GOT3 (cell line): ENCODE measurements at regions not wholly inside any gene's neighbourhood (a gene's known extent, or its start where the extent isn't known, plus 50 kb on each side); places are given as distances from the start of the nearest gene placed in this dataset.

Experiments
- DNase-seq: peaks from one replicate; lab custom pipeline; 2025; ENCODE audit warnings: mixed read lengths; lab: John Stamatoyannopoulos, UW

DNA sequence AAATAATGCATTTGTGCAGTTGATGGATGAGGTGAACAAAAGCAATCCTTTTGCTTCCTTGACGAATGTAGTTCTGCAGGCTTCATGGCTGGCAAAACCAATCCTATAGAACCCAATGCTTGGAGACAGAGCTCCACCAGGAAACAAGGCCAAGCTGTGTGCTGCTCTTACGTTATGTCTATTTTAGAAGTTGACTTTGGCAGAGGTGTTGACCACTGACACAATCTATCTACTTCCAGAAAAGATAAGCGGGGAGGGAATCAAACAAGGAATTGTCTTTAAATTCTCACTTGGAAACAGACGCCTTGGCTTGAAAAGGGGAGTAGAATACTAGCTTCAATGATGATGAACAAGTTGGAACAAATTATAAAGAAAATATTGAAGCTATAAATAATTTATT, 211.2 kb downstream of the SETD4 start:
- no peak for DNase-seq

DNA sequence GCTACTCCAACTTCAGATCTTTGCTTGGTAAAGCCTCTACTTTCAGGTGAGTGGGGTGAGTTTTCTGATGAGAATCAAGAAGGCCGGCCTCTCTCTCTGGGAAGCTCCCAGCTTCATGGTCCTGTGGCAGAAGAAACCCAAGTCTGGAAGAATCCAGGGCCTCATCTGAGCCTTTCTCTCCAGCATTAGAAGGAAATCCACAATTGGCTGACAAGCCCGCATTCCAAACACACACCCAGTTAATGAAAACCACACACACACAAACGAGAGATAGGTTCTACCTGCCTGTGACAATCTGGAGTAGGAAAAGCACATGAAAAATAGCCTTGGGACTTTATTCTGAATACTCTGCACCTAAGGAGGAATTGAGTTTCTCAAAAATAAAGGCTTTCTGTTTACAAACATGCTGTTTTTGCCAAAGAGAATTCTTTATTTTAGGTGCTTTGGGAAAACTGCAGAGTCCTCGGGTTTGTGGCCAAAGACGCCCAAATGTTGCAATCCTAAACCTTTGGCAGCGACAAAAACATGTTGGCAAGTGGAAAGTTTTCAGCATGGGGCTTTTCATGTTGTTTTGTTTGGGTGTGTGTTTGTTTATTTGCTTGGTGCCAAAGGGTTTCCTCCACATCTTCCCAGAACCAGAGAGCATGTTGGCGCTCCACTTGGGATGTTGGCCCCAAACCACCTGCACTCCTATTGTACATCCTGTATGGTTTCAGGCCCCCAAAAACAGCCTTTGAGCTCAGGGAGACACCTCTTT, 216.2 kb downstream of the SETD4 start:
- DNase-seq: no peak

DNA sequence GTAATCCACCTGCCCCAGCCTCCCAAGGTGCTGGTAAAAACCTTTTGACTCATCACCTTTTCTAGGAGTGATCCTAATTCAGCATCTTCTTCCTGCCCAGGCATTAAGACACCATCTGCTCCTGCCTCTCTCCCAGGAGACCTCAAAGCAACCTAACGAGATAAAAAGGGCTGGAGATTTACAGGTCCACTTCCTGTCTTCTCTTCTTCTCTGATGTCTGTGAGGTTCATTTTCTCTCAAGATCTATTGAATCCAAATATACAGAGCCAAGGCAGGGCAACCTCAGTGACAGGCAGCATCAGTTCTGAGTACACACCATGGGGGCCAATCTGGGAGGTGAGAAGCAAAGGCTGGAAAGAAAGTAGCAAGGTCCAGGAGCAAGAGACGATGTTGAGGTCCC, 219.4 kb downstream of the SETD4 start:
- DNase-seq: no peak

DNA sequence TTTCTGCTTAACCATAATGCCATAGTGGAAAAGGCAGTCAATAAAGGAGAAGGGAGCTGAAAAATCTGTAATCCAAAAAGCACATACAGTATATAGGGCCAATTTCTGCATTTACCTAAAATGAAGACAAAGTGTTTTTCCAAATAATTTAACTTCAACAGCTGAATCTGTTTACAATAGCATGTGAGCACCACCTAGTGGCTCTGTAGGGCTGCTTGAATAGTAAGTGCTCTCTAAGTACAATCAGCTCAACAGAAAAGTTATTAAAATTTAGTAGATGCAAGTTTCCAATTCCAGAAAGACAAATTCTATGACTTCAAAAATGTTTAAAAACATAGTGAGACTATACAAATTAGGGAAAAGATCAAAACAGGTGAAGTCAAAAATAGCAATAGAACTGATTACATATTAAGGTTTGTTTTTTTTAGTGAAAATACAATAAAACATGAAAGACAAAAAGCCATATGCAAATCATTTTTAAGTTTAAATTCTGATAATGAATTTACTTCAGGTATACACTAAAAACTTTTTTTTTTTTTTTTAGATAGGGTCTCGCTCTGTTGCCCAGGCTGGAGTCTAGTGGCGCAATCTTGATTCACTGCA, 220.0 kb downstream of the SETD4 start:
- no peak for DNase-seq

DNA sequence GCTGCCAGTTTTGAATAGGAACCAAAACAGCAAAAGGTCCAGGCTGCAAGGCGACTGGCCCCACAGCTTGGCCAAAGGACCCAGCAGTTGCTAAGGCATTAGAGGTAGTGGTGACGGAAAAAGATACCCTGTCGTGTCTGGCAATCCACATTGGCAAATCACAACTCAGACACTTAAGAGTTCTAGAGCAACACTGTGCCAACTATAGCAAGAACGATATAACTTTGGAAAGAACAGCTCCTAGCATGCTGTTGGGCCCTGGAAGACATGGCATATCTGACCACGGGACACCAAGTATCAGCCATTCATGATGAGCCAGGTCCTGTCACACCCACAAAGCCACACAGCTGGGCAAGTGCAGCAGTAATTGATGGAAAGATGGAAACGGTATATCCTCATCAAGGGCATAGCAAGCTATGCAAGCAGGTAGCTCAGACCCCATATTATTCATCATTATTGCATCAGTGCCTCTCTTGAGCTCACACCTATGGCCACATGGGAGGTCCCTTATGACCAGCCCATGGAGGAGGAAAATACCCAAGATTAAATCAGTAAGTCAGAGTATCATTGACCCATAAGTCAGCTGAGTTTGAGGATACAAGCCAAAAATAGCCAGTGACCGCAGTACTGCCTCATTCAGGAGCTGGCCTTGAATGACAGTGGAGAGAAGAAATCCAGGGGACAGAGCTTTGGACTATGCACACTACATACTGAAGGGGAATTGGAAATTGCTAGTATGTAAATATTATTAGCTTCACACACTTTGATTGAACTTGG, 221.2 kb downstream of the SETD4 start:
- DNase-seq: no peak

DNA sequence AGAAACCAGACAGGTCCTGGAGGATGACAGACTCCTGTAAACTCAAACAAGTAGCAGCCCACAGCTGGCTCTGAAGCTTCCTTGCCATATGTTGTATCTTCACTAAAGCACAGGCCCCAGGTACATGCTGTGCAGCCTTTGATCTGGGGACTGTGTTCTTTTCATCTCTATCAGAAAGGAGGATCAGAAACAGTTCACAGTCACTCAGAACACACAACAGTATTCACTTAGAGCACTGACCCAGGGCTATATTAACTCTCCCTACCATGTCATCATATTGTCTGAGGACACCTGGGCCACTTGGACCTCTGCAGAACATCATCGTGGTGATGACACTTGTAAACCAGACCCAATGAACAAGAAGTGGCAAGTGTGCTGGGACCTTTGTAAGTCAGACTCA, 222.0 kb downstream of the SETD4 start:
- DNase-seq: no peak

DNA sequence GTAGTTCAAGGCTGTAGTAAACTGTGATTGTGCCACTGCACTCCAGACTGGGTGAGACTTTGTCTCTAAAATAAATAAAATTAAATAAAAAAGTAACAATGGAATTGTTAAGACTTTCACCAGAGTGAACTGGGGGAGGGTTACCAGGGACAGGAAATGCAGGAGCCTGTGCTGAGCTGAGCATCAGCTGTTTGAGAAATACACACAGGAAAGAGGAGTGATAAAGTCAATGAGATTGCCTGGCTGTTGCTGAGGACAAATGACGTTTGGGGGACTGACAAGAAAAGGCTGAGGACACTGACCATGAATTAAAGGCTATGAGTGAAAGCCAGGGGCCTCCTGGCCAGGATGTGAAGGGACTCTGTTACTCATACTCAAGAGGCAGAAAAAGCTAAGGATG, 226.3 kb downstream of the SETD4 start:
- no peak for DNase-seq

DNA sequence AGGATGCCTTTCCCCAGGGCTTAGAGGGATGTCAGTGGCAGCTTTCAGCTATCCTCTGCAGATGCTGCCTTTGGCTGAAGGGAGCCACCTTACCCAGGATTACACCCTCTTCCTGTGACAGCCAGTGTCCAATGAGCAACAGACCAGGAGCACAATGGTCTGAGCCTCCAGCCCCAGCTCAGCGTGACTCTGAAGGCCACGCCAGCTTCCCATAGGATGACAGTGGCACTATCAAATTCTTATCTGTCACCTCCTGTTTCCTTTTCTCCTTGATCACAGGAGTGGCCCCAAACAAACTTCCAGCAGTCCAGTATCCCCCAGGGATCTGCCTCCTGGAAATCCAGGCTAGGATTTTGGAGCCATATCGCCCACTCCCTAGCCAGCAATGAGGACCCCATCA, 226.9 kb downstream of the SETD4 start:
- no peak for DNase-seq

DNA sequence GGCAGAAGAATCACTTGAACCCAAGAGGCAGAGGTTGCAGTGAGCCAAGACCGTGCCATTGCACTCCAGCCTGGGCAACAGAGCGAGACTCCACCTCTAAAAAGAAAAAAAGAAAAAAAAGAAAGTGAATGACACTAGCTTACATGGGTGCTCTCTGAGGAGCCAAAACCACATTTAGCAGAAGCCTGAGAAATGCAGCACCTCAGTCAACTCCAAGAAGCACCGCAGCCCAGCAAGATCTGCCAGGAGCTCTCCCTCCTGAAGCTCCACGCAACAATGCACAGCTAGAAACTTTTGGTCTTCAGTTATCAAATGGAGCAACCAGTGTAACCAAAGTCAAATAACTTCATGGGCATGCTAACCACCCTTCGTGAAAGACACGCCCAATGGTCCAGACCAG, 229.1 kb downstream of the SETD4 start:
- no peak for DNase-seq

DNA sequence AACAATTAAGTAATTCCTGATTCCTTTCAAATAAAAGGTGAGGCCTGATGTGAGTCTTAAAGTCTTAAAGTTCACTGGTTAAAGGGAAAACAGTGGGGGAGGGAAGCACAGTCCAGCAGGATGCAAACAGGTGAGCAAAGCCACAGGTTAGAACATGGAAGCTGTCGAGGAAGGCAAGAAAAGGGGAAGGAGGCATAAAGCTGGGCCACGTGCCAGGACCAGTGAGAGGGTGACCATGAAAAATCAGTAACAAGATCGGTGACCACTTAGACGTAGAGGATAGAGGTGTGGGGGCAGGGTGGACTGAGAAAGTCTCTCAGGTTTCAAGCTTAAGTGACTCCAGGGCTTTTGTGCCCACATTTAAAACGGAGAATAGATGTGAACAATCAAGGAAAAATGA, 231.3 kb downstream of the SETD4 start:
- DNase-seq: no peak

DNA sequence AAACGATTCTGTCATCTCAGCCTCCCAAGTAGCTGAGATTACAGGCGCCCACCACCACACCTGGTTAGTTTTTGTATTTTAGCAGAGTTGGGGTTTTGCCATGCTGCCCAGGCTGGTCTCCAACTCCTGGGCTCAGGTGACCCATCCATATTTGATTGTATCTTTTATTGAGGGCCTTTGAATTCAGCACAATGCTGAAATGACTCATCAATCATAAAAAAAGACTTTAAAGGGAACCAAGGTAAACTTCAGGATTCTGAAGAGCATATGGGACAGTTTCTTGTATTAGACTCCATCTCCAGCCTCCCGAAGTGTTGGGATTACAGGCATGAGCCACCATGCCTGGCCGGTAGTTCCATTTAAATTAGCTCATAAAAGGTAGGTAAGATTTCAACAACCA, 232.2 kb downstream of the SETD4 start:
- DNase-seq: no peak

DNA sequence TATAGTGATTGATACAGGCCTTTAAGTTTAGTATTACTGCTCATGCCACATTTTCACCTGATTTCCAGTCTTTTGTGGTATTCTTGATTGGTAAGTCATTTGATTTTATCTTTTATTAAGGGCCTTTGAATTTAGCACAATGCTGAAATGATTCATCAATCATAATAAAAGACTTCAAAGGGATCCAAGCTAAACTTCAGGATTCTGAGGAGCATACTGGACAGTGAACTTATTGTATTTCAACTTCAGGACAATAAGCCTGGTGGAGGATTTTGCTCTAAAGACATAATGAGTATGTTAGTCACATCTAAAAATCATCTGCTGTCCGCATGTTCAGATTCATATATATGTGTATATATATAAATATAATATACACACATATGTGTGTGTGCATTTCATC, 233.3 kb downstream of the SETD4 start:
- no peak for DNase-seq

DNA sequence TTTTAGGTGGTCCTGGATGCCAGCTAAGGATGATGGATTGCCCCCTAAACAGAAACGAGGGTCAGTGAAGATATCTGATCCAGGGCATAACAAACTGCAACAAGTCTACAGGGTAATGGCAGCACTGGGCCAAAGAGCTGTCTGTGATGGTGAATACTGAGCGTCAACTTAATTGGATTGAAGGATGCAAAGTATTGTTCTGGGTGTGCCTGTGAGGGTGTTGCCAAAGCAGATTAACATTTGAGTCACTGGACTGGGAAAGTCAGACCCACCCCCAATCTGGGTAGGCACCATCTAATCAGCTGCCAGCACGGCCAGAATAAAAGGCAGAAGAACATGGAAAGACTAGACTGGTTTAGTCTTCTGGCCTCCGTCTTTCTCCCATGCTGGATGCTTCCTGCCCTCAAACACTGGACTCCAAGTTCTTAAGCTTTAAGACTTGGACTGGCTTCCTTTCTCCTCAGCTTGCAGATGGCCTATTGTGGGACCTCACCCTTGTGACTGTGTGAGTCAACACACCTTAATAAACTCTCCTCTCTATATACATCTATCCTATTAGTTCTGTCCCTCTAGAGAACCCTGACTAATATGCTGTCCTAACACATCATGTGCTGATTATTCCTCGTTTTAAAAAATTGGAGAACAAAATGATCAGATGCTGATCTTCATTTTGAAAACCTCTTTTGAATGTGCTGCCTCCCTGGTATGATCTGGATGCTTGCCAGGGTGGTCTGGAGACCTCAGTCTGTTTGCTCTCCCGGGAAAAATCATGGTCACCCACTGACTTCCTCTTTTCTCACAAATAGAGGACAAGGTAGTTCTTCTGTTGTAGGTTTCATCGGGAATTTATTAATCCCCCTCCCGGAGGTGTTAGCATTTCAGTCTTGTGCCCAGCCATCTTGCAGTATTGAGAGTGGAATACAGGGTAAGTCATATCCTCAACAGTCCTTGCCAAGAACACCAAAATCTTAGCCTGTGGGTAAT, 234.7 kb downstream of the SETD4 start:
- no peak for DNase-seq

DNA sequence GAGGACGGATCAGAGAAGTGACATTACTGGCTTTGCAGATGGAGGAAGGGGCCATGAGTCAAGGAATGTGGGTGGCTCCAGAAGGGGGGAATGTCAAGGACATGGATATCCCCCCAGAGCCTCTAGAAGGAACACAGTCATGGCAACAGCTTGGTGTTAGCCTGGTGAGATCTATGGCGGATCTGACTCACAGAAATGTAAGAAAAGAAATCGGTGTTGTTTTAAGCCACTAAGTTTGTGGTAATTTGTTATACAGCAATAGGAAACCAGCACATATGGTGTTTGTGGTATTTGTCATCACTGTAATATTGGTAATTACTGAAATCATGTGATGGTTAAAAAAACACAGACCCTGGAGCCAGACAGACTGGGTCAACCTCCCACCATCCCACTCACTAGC, 236.2 kb downstream of the SETD4 start:
- DNase-seq: no peak

DNA sequence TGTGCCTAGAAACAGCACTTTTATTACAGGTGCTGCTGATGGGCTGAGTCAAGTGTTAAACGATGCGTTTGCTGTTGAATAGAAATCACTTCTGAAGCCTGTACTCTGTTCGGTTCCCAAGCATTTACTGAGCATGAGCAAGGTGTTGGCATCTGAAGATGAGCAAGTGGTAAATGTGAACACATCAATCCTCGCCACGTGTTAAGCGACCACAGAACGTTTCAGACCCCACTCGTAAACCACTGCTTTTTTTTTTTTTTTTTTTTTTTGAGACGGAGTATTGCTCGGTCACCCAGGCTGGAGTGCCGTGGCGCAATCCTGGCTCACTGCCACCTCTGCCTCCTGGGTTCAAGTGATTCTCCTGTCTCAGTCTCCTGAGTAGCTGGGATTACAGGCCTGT, 241.2 kb downstream of the SETD4 start:
- no peak for DNase-seq

DNA sequence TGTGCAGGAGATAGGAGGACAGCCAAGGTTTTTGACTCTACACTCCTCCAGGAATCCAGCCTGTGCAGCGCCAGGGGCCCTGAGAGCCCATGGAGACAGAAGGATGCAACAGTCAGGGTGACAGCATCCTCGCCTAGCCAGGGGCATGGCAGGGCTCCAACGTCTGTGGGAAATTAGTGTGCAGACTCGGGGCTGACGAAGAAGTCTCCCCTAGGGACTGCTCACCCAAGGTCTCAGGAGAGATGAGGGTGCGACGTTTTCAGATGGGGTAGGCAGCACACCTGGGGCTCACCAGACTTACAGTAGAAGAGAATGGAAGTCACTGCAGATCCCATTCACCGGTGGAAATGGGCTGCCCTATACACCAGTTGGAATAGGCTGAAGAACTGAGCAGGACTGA, 241.7 kb downstream of the SETD4 start:
- no peak for DNase-seq

DNA sequence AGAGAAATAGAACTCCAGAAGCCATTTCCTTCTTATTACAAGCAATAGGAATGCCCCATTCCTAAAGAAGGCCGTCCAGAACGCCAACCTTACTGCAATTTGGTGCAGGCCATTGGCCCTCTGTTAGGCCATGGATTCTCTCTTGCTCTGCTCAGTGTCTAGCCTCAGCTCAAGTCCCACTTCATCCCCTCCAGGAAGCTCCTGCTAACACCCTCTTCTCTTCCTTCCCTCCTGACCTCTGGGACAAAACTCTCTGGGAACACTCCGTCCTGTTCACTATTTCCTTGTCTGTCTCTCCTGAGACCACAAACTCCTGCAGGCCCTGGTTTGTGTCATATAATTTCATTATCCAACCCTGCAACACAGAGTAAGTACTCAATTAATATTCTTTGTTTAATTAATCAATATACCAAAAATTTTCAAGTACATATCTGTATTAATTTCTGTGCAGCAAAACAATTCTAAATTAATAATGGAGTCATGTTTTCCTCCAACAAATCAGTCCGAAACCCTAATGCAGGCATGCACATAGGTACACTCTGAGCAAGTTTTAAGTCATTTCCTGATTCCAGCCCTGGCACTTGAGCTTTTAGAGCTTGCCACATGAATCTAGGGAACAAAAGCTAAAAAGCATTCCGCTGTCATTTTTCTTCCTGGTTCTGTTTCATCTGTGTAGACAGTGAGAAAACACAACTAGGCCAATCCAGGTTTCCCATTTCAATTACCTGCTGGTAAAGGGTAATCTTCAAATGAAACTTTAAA, 245.3 kb downstream of the SETD4 start:
- DNase-seq: no peak

DNA sequence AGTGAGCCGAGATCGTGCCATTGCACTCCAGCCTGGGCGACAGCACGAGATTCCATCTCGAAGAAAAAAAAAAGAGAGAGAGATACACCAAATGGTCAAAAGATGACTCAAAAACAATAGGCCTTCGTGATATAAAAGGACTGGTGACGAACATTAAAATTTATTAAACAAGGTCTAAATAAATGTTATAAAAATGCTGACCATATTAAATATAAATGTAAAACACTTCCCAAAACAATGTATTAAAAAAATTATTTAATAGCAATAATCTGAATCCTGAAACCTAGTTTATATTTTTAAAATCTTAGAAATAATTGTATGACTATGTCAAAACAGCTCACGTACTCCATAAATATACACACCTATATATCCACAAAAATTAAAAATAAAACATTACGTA, 247.6 kb downstream of the SETD4 start:
- DNase-seq: no peak

DNA sequence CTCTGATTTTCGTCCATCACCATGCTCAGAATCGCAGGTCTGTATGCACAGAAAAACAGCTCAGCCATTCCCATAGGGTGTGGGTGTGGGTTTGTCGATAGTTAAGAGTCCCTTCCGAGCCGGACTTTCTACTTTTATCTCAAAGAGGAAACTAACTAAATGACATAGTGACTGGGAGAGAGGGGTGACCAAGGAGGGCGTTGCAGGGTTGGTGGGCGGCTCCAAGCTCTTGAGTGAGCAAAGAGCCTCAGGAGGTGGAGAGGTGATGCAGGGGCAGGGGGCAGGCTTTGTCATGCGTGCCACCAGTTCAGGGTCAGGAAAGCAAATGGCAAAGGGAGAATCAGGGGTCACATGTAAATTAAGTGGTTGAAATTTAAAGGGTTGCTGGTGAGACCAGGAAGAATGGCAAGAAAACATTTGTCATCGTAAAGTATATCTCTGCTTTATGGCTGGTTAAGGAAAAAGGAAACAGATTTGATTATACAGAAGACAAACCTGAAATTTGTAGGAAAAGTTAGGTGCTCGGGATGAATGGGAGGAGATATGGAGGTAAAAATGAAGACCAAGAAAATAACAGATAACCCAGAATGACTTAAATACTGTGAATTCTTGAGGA, 249.0 kb downstream of the SETD4 start:
- DNase-seq: no peak

DNA sequence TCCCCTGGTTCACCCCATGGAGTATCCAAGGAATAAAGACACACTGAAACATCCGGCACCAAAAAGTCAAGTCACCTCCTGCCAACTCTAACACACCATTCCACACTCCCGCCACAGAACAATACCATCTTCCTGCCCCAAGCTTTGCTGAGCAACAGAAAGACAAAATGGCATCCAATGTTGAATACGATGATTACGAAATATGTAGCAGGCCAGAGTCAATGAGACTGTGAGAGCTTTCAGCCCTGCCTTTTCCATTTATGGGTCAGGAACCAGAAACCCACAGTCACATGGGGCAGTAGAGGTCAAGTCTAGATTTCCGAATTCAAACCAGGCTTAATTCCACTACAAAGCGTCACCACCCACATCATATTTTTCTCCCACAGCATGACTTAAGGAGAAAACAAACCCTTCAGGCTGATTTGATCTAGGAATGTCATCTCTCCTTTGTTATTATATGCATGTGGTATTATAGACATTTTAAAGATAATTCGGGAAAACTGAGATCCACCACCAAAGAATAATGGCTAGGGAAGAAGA, 249.8 kb downstream of the SETD4 start:
- DNase-seq: no peak

DNA sequence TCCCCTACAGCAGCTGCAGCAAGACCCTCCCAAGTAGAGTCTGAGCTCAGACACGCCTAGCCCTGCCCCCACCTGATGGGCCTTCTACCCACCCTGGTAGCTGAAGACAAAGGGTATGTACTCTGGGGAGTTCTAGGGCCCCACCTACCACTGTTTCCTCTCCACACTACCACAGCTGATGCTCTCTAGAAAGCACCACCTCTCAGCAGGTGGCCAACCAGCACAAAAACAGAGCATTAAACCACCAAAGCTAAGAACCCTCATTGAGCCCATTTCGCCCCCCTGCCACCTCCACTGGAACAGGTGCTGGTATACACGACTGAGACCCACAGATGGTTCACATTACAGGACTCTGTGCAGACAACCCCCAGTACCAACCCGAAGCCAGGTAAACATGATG, 258.9 kb downstream of the SETD4 start:
- DNase-seq: no peak
